Progenitor cell of endocrine pancreas (in vitro differentiated cells): ENCODE measurements at regions not wholly inside any gene's neighbourhood (a gene's known extent, or its start where the extent isn't known, plus 50 kb on each side); places are given as distances from the start of the nearest gene placed in this dataset.

Source experiments
- DNase-seq: peaks from one replicate; pipeline ENCODE4 v3.0.0; 2021; ENCODE audit warnings: low spot score; ENCODE audit not compliant: unreplicated experiment
- H3K27ac Mint-ChIP-seq: 2 replicates; pipeline ENCODE4 v1.8.0; 2021; ENCODE audit warnings: mild to moderate bottlenecking, moderate library complexity, mixed read lengths
- H3K27me3 Mint-ChIP-seq: 2 replicates; pipeline ENCODE4 v1.8.0; 2021; ENCODE audit warnings: mixed read lengths
- H3K36me3 Mint-ChIP-seq: 2 replicates; pipeline ENCODE4 v1.8.0; 2022; ENCODE audit warnings: mixed read lengths; ENCODE audit not compliant: insufficient read depth
- H3K4me1 Mint-ChIP-seq: 2 replicates; pipeline ENCODE4 v1.8.0; 2021; ENCODE audit warnings: low read depth, mixed read lengths
- H3K4me3 Mint-ChIP-seq: 2 replicates; pipeline ENCODE4 v1.8.0; 2021; ENCODE audit warnings: low read depth, mild to moderate bottlenecking, moderate library complexity, mixed read lengths
- H3K9me3 Mint-ChIP-seq: 2 replicates; pipeline ENCODE4 v1.8.0; 2021; ENCODE audit warnings: low read depth, mixed read lengths
- CTCF ChIP-seq: fragments of 200-600 bp; sonication (generic); IDR thresholded peaks from one replicate; pipeline ENCODE4 v1.5.0; 2021; ENCODE audit warnings: antibody characterized with exemption, mild to moderate bottlenecking; ENCODE audit not compliant: unreplicated experiment

DNA sequence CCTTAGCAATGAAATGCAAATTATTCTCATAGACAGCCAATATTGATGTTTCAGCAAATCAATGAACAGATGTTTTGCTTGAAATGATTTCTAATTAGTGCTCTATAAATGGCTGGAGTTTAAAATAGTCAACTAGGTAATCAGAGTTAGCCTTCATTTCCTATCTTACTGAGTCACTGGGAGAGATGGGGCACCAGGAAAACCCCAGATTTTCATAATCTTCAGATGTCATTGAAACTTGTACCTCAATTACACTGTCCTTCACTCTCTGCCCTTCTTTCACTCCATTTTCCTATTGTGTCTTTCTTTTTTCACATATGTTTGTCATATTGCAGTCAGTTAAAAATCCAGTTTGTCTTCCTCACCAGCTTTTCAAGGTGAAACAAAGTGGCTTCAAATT is 92.7 kb downstream of the C12orf75 start:
- Mint-ChIP-seq H3K4me3 (no peak overlapping the region), H3K9me3 (peaks cover 10% of the 10 kb centered on the region), H3K4me1 (peaks cover 17% of the 10 kb centered on the region), H3K27ac (no peak overlapping the region), H3K36me3 (peaks cover 6% of the 10 kb centered on the region), H3K27me3 (peaks cover 4% of the 10 kb centered on the region)
- TF ChIP-seq CTCF: no peak
- DNase-seq: no peak

DNA sequence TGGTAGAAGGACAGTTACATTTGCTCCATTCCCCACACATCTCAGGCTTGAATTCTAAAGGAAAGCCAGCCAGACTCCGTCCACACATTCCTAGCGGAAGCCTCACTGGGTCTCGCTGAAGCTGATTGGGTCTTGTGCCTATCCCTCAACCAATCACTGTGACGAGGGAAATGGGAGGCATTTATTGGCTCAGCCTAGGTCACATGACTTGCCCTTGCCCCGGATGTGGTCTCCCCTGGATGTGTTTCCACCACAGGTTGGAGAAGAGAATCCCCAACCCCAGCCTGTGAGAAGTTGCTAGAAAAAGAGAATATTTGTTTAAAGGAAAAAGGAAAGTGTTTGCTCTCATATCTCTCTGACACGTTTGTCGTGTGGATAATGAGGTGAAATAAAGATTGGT is 93.4 kb downstream of the C12orf75 start:
- DNase-seq: no peak
- Mint-ChIP-seq H3K4me3 (no peak overlapping the region), H3K9me3 (peaks cover 12% of the 10 kb centered on the region), H3K4me1 (peaks cover 17% of the 10 kb centered on the region), H3K27ac (no peak overlapping the region), H3K36me3 (peaks cover 6% of the 10 kb centered on the region), H3K27me3 (no peaks in the 10 kb centered on the region)
- no peak for TF ChIP-seq CTCF

- Mint-ChIP-seq H3K9me3 (peaks cover 12% of the 10 kb centered on the region), H3K27ac (no peak overlapping the region), H3K36me3 (peaks cover 6% of the 10 kb centered on the region), H3K27me3 (no peaks in the 10 kb centered on the region), H3K4me1 (peaks cover 17% of the 10 kb centered on the region), H3K4me3 (no peak overlapping the region)
- no peak for DNase-seq
- TF ChIP-seq CTCF: no peak
These were observed 95.0 kb downstream of the C12orf75 start for GRCh38 chr12:105425254-105426174.

- peaks cover 20% of the 10 kb centered on the region for H3K4me1 Mint-ChIP-seq
- H3K4me3 Mint-ChIP-seq: no peak overlapping the region
- no peak for DNase-seq
- peaks cover 6% of the 10 kb centered on the region for H3K36me3 Mint-ChIP-seq
- TF ChIP-seq CTCF: no peak
- no peaks in the 10 kb centered on the region for H3K27me3 Mint-ChIP-seq
- no peak overlapping the region for H3K27ac Mint-ChIP-seq
- peaks cover 12% of the 10 kb centered on the region for H3K9me3 Mint-ChIP-seq
These were observed 96.3 kb downstream of the C12orf75 start for GRCh38 chr12:105426766-105427165.

- TF ChIP-seq CTCF: no peak
- Mint-ChIP-seq H3K27ac (no peak overlapping the region), H3K4me3 (no peak overlapping the region), H3K27me3 (no peaks in the 10 kb centered on the region), H3K4me1 (peaks cover 20% of the 10 kb centered on the region), H3K9me3 (peaks cover 12% of the 10 kb centered on the region), H3K36me3 (peaks cover 6% of the 10 kb centered on the region)
- no peak for DNase-seq
These were observed 97.4 kb downstream of the C12orf75 start for GRCh38 chr12:105427883-105428282.
